B cell (primary cell): ENCODE measurements at regions not wholly inside any gene's neighbourhood (a gene's known extent, or its start where the extent isn't known, plus 50 kb on each side); places are given as distances from the start of the nearest gene placed in this dataset.

Source experiments
- ATAC-seq: fragments of 200-7000 bp; cut with Tn5 transposase; one replicate; pipeline ENCODE4 v1.10.0; 2021; ENCODE audit warnings: low read depth, mild to moderate bottlenecking, moderate number of reproducible peaks, moderate library complexity
- CTCF ChIA-PET: fragments of 350-600 bp; sonication (Branson Sonifier 250); formaldehyde crosslinking; loops from one replicate; lab custom pipeline; 2021; ENCODE audit warnings: antibody characterized with exemption, inconsistent platforms; lab: Charles Lee
- POLR2A ChIA-PET: fragments of 350-600 bp; sonication (Branson Sonifier 250); formaldehyde crosslinking; loops from one replicate; lab custom pipeline; 2021; ENCODE audit warnings: antibody characterized with exemption; lab: Charles Lee
- DNase-seq: peaks from one replicate; pipeline ENCODE4 v3.0.0; 2013
- H2AFZ ChIP-seq: 2 replicates; pipeline ENCODE4 v1.6.1; 2012; ENCODE audit warnings: mild to moderate bottlenecking, low read depth, low read length; ENCODE audit not compliant: insufficient read depth, poor library complexity, severe bottlenecking
- H3K27ac ChIP-seq, 2 donors: 1 replicate in 1 of 2; 2 replicates in 1 of 2; pipeline ENCODE4 v1.5.1; 2012 to 2013; ENCODE audit warnings: low read length in 2 of 2, mild to moderate bottlenecking in 2 of 2, moderate library complexity in 1 of 2
- H3K27me3 ChIP-seq, 4 experiments: fragments of 200-600 bp in 1 of 4; sonication (generic) in 1 of 4; replicated peaks in 1 of 4; 1 replicate in 2 of 4; 2 replicates in 2 of 4; pipeline versions ENCODE4 v1.6.1 to v1.7.0; 2013 to 2016; ENCODE audit warnings: low read length in 3 of 4, mild to moderate bottlenecking in 2 of 4, mixed read lengths in 1 of 4, moderate library complexity in 1 of 4; ENCODE audit not compliant: insufficient read depth in 4 of 4, control insufficient read depth in 3 of 4; ENCODE audit errors: control extremely low read depth in 1 of 4
- H3K36me3 ChIP-seq, 2 experiments: replicated peaks in 1 of 2; 1 replicate in 1 of 2; 2 replicates in 1 of 2; pipeline versions ENCODE4 v1.6.1 to v1.7.1; 2013; ENCODE audit warnings: low read length in 1 of 2; ENCODE audit not compliant: insufficient read depth in 2 of 2, control insufficient read depth in 1 of 2; ENCODE audit errors: control extremely low read depth in 1 of 2, extremely low read depth in 1 of 2
- H3K4me1 ChIP-seq, 2 donors: fragments of 200-600 bp in 1 of 2; sonication (generic) in 1 of 2; 1 replicate in 1 of 2; 2 replicates in 1 of 2; pipeline versions ENCODE4 v1.5.1 to v1.6.1; 2013 to 2017; ENCODE audit warnings: low read length in 2 of 2; ENCODE audit not compliant: control insufficient read depth in 2 of 2, insufficient read depth in 2 of 2
- H3K4me2 ChIP-seq: replicated peaks from 2 replicates; pipeline ENCODE3; 2012; ENCODE audit warnings: mild to moderate bottlenecking, low read depth, low read length; ENCODE audit not compliant: poor library complexity, severe bottlenecking
- H3K4me3 ChIP-seq, 5 experiments: fragments of 200-600 bp in 1 of 5; sonication (generic) in 1 of 5; 1 replicate in 3 of 5; 2 replicates in 2 of 5; pipeline versions ENCODE4 v1.5.1 to v1.7.0; 2011 to 2016; ENCODE audit warnings: low read length in 4 of 5, mild to moderate bottlenecking in 4 of 5, low read depth in 2 of 5, control low read depth in 1 of 5, moderate library complexity in 1 of 5; ENCODE audit not compliant: insufficient read depth in 1 of 5; ENCODE audit errors: control extremely low read depth in 1 of 5, extremely low read depth in 1 of 5
- H3K79me2 ChIP-seq: fragments of 200-600 bp; sonication (generic); one replicate; pipeline ENCODE4 v1.6.0; 2016; ENCODE audit warnings: low read length; ENCODE audit not compliant: control insufficient read depth, insufficient read depth
- H3K9ac ChIP-seq: fragments of 200-600 bp; sonication (generic); 2 replicates; pipeline ENCODE4 v1.6.1; 2017; ENCODE audit warnings: mild to moderate bottlenecking, low read length, moderate library complexity
- H3K9me3 ChIP-seq, 3 donors: one replicate each; pipeline versions ENCODE4 v1.6.1 to v1.7.1; 2013; ENCODE audit warnings: low read length in 2 of 3; ENCODE audit not compliant: control insufficient read depth in 2 of 3, insufficient read depth in 1 of 3; ENCODE audit errors: control extremely low read depth in 1 of 3
- H4K20me1 ChIP-seq: 2 replicates; pipeline ENCODE4 v1.6.0; 2012; ENCODE audit warnings: mild to moderate bottlenecking, low read length; ENCODE audit not compliant: insufficient read depth, control insufficient read depth, poor library complexity, severe bottlenecking
- H3K27ac Mint-ChIP-seq: one replicate; pipeline ENCODE4 v1.8.0; 2021; ENCODE audit warnings: mixed read lengths
- H3K27me3 Mint-ChIP-seq: one replicate; pipeline ENCODE4 v1.8.0; 2021; ENCODE audit warnings: mixed read lengths
- H3K4me1 Mint-ChIP-seq: one replicate; pipeline ENCODE4 v1.8.0; 2021; ENCODE audit warnings: mixed read lengths
- H3K4me3 Mint-ChIP-seq: one replicate; pipeline ENCODE4 v1.8.0; 2021; ENCODE audit warnings: mixed read lengths
- H3K9me3 Mint-ChIP-seq: one replicate; pipeline ENCODE4 v1.8.0; 2022; ENCODE audit warnings: mixed read lengths; ENCODE audit not compliant: insufficient read depth
- CTCF ChIP-seq: fragments of 200-600 bp; IDR thresholded peaks from one replicate; pipeline ENCODE4 v1.8.0; 2022; ENCODE audit warnings: antibody characterized with exemption, mild to moderate bottlenecking
- EZH2 ChIP-seq: IDR thresholded peaks from 2 replicates; pipeline ENCODE4 v1.6.1; 2012; ENCODE audit warnings: borderline replicate concordance, low read depth, mild to moderate bottlenecking, moderate library complexity, low read length; ENCODE audit not compliant: insufficient read depth, poor library complexity, severe bottlenecking
- WGBS: methylation state at CpG from one replicate; pipeline ENCODE4 v1.1.5; 2013; ENCODE audit warnings: missing lambda C conversion rate; ENCODE audit not compliant: insufficient coverage; 5-methylcytosine and 5-hydroxymethylcytosine counted together
- intact Hi-C: fragments of 100-400 bp; cut with micrococcal nuclease; formaldehyde crosslinking; loops from one replicate; pipeline ENCODE4 v1.10.0; 2022

DNA sequence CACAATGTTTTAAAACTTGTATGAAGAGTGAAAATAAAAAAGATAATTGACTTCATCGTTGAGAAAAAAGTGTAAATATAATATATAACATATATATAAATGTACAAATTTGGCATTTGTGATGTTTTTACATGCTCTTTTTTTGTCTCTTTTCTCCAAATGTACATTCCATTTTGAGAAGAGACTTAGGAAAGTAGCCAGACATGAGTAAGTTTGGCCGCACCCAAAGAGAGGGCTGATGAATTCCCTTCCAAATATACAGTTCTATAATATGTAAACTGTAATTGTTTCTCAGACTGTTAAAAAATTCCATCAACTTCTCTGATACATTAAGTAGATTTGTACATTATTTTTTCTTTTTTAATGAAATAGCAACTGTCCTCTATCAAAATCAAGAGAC, 193.2 kb upstream of the MAP3K1 start:
- H3K27me3 Mint-ChIP-seq = no peaks in the 10 kb centered on the region
- no peak overlapping the region for H3K4me3 ChIP-seq
- H3K4me1 Mint-ChIP-seq = no peaks in the 10 kb centered on the region
- H3K4me3 Mint-ChIP-seq = no peak overlapping the region
- POLR2A ChIA-PET = no interaction called here
- no CpG with 5 or more reads among the region's 2 CpGs for WGBS
- H3K9me3 ChIP-seq = peaks cover 0 to 20% (median 16%) of the 10 kb centered on the region in 3 donors
- no peak overlapping the region for H3K27ac ChIP-seq
- H3K27ac Mint-ChIP-seq = no peak overlapping the region
- no peak for ATAC-seq
- TF ChIP-seq CTCF (no peak), EZH2 (no peak)
- CTCF ChIA-PET = no interaction called here
- peaks cover 14% of the 10 kb centered on the region for H3K9me3 Mint-ChIP-seq
- H2AFZ ChIP-seq = no peak overlapping the region
- H3K36me3 ChIP-seq = no peaks in the 10 kb centered on the region
- H4K20me1 ChIP-seq = no peaks in the 10 kb centered on the region
- intact Hi-C loops = no loop called here
- H3K27me3 ChIP-seq = no peaks in the 10 kb centered on the region
- no peaks in the 10 kb centered on the region for H3K79me2 ChIP-seq
- no peaks in the 10 kb centered on the region for H3K4me1 ChIP-seq
- DNase-seq = no peak
- no peak overlapping the region for H3K4me2 ChIP-seq
- H3K9ac ChIP-seq = no peak overlapping the region

DNA sequence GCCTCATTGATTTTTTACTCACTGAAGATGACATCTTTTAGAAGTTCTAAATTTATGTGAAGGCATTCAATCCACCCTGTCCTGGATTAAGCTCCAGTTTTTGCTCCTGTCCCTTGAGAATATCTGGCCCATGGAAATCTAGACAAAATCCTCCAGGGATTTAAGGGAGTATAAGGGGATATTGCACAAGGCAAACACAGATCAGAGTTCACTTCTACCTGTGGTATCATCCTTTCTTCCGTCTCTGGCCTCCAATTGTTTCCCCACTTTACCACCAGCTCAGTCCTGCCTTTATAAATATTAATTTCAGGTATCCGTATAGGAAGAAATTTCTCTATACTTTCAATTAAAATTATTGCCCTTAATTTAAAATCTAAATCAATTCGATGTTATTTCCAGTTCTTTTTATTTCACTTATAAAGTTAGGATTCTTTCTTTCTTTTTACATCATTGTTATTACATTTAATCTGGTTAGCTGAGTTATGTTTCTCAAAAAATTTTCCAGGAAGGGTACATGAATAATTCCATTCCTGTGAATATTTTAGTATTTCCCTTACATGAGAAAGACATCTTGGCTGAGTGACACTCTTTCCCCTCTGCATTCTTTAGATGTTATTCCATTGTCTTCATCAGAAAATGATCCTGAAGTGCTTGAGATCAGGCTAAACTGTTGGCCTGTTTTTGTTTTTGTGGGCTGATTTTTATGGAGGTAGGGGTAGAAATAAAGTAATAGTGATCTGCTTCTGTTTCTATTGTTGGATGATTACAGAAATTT, 194.3 kb upstream of the MAP3K1 start:
- Histone ChIP-seq H3K4me2 (no peak overlapping the region), H3K27ac (no peak overlapping the region), H3K9me3 (peaks cover 0 to 20% (median 16%) of the 10 kb centered on the region in 3 donors), H3K27me3 (no peaks in the 10 kb centered on the region), H3K4me3 (no peak overlapping the region), H4K20me1 (no peaks in the 10 kb centered on the region), H3K79me2 (no peaks in the 10 kb centered on the region), H3K9ac (no peak overlapping the region), H3K4me1 (peaks cover 2 to 3% of the 10 kb centered on the region in 2 donors), H2AFZ (no peak overlapping the region), H3K36me3 (no peaks in the 10 kb centered on the region)
- Mint-ChIP-seq H3K4me1 (peaks cover 4% of the 10 kb centered on the region), H3K27ac (no peak overlapping the region), H3K4me3 (no peak overlapping the region), H3K27me3 (no peaks in the 10 kb centered on the region), H3K9me3 (peaks cover 10% of the 10 kb centered on the region)
- no peak for TF ChIP-seq EZH2
- TF ChIP-seq CTCF = no peak
- ATAC-seq (no peak), DNase-seq (no peak)
- no CpG with 5 or more reads among the region's 3 CpGs for WGBS
- CTCF ChIA-PET = no interaction called here
- intact Hi-C loops = no loop called here
- POLR2A ChIA-PET = no interaction called here
